ENCODE measurements at regions not wholly inside any gene's neighbourhood (a gene's known extent, or its start where the extent isn't known, plus 50 kb on each side); places are given as distances from the start of the nearest gene placed in this dataset.

GRCh38 chr9:1530696-1531095 lies 480.5 kb downstream of the DMRT2 start:
- WGBS (ENCODE audit: insufficient coverage): no CpG with 5 or more reads among the region's 3 CpGs
- Mint-ChIP-seq H3K27me3 (no peaks in the 10 kb centered on the region), H3K27ac (no peak overlapping the region), H3K36me3 (no peaks in the 10 kb centered on the region), H3K9me3 (peaks cover 0 to 4% (median 0%) of the 10 kb centered on the region in 3 donors), H3K4me1 (no peaks in the 10 kb centered on the region), H3K4me3 (no peak overlapping the region)
- ATAC-seq (replicated peaks in 1 of 4) (no peak), DNase-seq (no peak)
- POLR2A ChIA-PET: no interaction called here
- H3K4me3 ChIP-seq (ENCODE audit: control insufficient read depth in 1 of 2, extremely low read depth in 1 of 2, low read length in 1 of 2): no peak overlapping the region
- H3K4me1 ChIP-seq (ENCODE audit: control insufficient read depth in 1 of 2, extremely low read depth in 1 of 2, insufficient read depth in 2 of 2, low read length in 2 of 2): no peaks in the 10 kb centered on the region
- CTCF ChIA-PET: no interaction called here
- no peaks in the 10 kb centered on the region for H3K27me3 ChIP-seq (replicated peaks in 1 of 2; ENCODE audit: control insufficient read depth in 2 of 2, extremely low read depth in 1 of 2, insufficient read depth in 2 of 2, low read length in 1 of 2)
- no peaks in the 10 kb centered on the region for H3K9me3 ChIP-seq
- H3K27ac ChIP-seq (ENCODE audit: low read length): no peak overlapping the region
- H3K36me3 ChIP-seq (ENCODE audit: control insufficient read depth in 2 of 2, extremely low read depth in 1 of 2, insufficient read depth in 1 of 2, low read length in 1 of 2): no peaks in the 10 kb centered on the region

DNA sequence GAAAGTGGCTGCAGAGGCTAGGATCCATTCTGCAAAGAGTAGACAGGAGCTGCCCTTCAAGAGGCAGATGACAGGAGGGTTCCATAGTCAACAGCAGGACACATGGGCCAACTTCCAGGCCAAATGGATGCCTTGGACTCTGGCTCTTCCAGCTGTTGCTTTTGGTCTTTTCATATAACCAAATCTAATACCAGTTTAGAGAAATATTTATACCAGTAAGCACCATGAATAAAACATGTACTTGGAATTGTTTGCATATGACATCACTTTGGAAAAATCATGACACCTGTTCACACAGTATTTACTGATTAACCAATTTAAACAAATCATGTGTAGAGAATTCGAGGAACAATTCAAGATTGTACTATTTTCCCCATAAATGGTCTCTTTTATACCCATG lies 481.3 kb downstream of the DMRT2 start:
- H3K9me3 ChIP-seq: no peaks in the 10 kb centered on the region
- no peak for ATAC-seq (replicated peaks in 1 of 4)
- ChIA-PET CTCF (no interaction called here), POLR2A (no interaction called here)
- no peaks in the 10 kb centered on the region for H3K27me3 ChIP-seq (replicated peaks in 1 of 2; ENCODE audit: control insufficient read depth in 2 of 2, extremely low read depth in 1 of 2, insufficient read depth in 2 of 2, low read length in 1 of 2)
- Mint-ChIP-seq H3K4me3 (no peak overlapping the region), H3K36me3 (no peaks in the 10 kb centered on the region), H3K27ac (no peak overlapping the region), H3K27me3 (no peaks in the 10 kb centered on the region), H3K4me1 (no peaks in the 10 kb centered on the region), H3K9me3 (peaks cover 0 to 4% (median 0%) of the 10 kb centered on the region in 3 donors)
- WGBS (ENCODE audit: insufficient coverage): no CpG with 5 or more reads among the region's 1 CpG
- H3K4me3 ChIP-seq (ENCODE audit: control insufficient read depth in 1 of 2, extremely low read depth in 1 of 2, low read length in 1 of 2): no peak overlapping the region
- H3K36me3 ChIP-seq (ENCODE audit: control insufficient read depth in 2 of 2, extremely low read depth in 1 of 2, insufficient read depth in 1 of 2, low read length in 1 of 2): no peaks in the 10 kb centered on the region
- H3K4me1 ChIP-seq (ENCODE audit: control insufficient read depth in 1 of 2, extremely low read depth in 1 of 2, insufficient read depth in 2 of 2, low read length in 2 of 2): no peaks in the 10 kb centered on the region
- DNase-seq: no peak
- no peak overlapping the region for H3K27ac ChIP-seq (ENCODE audit: low read length)

GRCh38 chr9:1532171-1532570 lies 482.0 kb downstream of the DMRT2 start:
- H3K27ac Mint-ChIP-seq: no peak overlapping the region
- no peak for ATAC-seq (replicated peaks in 1 of 4)
- CTCF ChIA-PET: no interaction called here
- 78% methylated on average over 1 of the region's 4 CpGs for WGBS (ENCODE audit: insufficient coverage)
- POLR2A ChIA-PET: no interaction called here
- H3K36me3 ChIP-seq (ENCODE audit: control insufficient read depth in 2 of 2, extremely low read depth in 1 of 2, insufficient read depth in 1 of 2, low read length in 1 of 2): no peaks in the 10 kb centered on the region
- H3K9me3 ChIP-seq: no peaks in the 10 kb centered on the region
- no peaks in the 10 kb centered on the region for H3K27me3 Mint-ChIP-seq
- DNase-seq: no peak
- no peaks in the 10 kb centered on the region for H3K36me3 Mint-ChIP-seq
- H3K4me3 Mint-ChIP-seq: no peak overlapping the region
- no peak overlapping the region for H3K4me3 ChIP-seq (ENCODE audit: control insufficient read depth in 1 of 2, extremely low read depth in 1 of 2, low read length in 1 of 2)
- H3K9me3 Mint-ChIP-seq: peaks cover 0 to 4% (median 0%) of the 10 kb centered on the region in 3 donors
- H3K27ac ChIP-seq (ENCODE audit: low read length): no peak overlapping the region
- no peaks in the 10 kb centered on the region for H3K27me3 ChIP-seq (replicated peaks in 1 of 2; ENCODE audit: control insufficient read depth in 2 of 2, extremely low read depth in 1 of 2, insufficient read depth in 2 of 2, low read length in 1 of 2)
- H3K4me1 Mint-ChIP-seq: no peaks in the 10 kb centered on the region
- no peaks in the 10 kb centered on the region for H3K4me1 ChIP-seq (ENCODE audit: control insufficient read depth in 1 of 2, extremely low read depth in 1 of 2, insufficient read depth in 2 of 2, low read length in 2 of 2)

DNA sequence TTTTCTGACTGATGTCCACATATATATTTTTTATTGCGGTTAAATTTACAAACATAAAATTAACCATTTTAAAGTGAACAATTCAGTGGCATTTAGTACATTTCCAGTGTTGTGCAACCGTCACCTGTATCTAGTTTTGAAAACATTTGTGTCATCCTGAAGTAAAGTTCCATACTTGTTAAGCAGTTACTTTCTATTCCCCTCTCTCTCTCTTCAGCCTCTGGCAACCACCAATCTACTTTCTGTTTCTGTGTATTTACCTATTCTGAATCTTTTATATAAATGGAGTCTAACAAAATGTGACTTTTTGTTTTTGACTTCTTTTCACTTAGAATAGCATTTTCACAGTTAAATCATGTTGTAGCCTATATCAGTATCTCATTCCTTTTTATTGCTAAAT lies 480.1 kb upstream of the SMARCA2 start:
- ChIA-PET CTCF (no interaction called here), POLR2A (no interaction called here)
- Histone ChIP-seq H3K4me3 (ENCODE audit: control insufficient read depth in 1 of 2, extremely low read depth in 1 of 2, low read length in 1 of 2) (no peak overlapping the region), H3K27ac (ENCODE audit: low read length) (no peak overlapping the region), H3K36me3 (ENCODE audit: control insufficient read depth in 2 of 2, extremely low read depth in 1 of 2, insufficient read depth in 1 of 2, low read length in 1 of 2) (no peaks in the 10 kb centered on the region), H3K4me1 (ENCODE audit: control insufficient read depth in 1 of 2, extremely low read depth in 1 of 2, insufficient read depth in 2 of 2, low read length in 2 of 2) (no peaks in the 10 kb centered on the region), H3K9me3 (no peaks in the 10 kb centered on the region), H3K27me3 (replicated peaks in 1 of 2; ENCODE audit: control insufficient read depth in 2 of 2, extremely low read depth in 1 of 2, insufficient read depth in 2 of 2, low read length in 1 of 2) (no peaks in the 10 kb centered on the region)
- no peak for ATAC-seq (replicated peaks in 1 of 4)
- Mint-ChIP-seq H3K27ac (no peak overlapping the region), H3K4me3 (no peak overlapping the region), H3K36me3 (no peaks in the 10 kb centered on the region), H3K9me3 (peaks cover 0 to 4% (median 0%) of the 10 kb centered on the region in 3 donors), H3K27me3 (no peaks in the 10 kb centered on the region), H3K4me1 (no peaks in the 10 kb centered on the region)
- no peak for DNase-seq
- no CpG with 5 or more reads among the region's 2 CpGs for WGBS (ENCODE audit: insufficient coverage)

DNA sequence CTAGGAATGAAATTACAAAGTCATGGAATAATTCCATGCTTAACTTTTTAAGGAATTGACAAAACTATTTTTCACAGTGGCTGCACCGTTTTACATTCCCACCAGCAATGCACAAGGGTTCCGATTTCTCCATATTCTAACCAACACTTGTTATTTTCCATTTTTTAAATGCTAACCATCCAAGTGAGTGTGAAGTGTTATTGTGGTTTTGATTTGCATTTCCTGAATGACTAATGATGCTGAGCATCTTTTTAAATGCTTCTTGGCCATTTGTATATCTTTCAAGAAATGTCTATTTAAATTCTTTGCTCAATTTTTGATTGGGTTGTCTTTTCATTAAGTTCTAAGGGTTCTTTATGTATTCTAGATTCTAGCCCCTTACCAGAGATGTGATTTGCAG lies 479.5 kb upstream of the SMARCA2 start:
- ChIA-PET POLR2A (no interaction called here), CTCF (no interaction called here)
- no peak overlapping the region for H3K27ac Mint-ChIP-seq
- H3K4me1 ChIP-seq (ENCODE audit: control insufficient read depth in 1 of 2, extremely low read depth in 1 of 2, insufficient read depth in 2 of 2, low read length in 2 of 2): no peaks in the 10 kb centered on the region
- no peaks in the 10 kb centered on the region for H3K4me1 Mint-ChIP-seq
- H3K36me3 ChIP-seq (ENCODE audit: control insufficient read depth in 2 of 2, extremely low read depth in 1 of 2, insufficient read depth in 1 of 2, low read length in 1 of 2): no peaks in the 10 kb centered on the region
- no CpG with 5 or more reads among the region's 2 CpGs for WGBS (ENCODE audit: insufficient coverage)
- H3K4me3 Mint-ChIP-seq: no peak overlapping the region
- ATAC-seq (replicated peaks in 1 of 4) (no peak), DNase-seq (no peak)
- no peak overlapping the region for H3K27ac ChIP-seq (ENCODE audit: low read length)
- H3K9me3 ChIP-seq: no peaks in the 10 kb centered on the region
- H3K4me3 ChIP-seq (ENCODE audit: control insufficient read depth in 1 of 2, extremely low read depth in 1 of 2, low read length in 1 of 2): no peak overlapping the region
- no peaks in the 10 kb centered on the region for H3K27me3 Mint-ChIP-seq
- H3K27me3 ChIP-seq (replicated peaks in 1 of 2; ENCODE audit: control insufficient read depth in 2 of 2, extremely low read depth in 1 of 2, insufficient read depth in 2 of 2, low read length in 1 of 2): no peaks in the 10 kb centered on the region
- H3K9me3 Mint-ChIP-seq: peaks cover 0 to 2% (median 0%) of the 10 kb centered on the region in 3 donors
- no peaks in the 10 kb centered on the region for H3K36me3 Mint-ChIP-seq

DNA sequence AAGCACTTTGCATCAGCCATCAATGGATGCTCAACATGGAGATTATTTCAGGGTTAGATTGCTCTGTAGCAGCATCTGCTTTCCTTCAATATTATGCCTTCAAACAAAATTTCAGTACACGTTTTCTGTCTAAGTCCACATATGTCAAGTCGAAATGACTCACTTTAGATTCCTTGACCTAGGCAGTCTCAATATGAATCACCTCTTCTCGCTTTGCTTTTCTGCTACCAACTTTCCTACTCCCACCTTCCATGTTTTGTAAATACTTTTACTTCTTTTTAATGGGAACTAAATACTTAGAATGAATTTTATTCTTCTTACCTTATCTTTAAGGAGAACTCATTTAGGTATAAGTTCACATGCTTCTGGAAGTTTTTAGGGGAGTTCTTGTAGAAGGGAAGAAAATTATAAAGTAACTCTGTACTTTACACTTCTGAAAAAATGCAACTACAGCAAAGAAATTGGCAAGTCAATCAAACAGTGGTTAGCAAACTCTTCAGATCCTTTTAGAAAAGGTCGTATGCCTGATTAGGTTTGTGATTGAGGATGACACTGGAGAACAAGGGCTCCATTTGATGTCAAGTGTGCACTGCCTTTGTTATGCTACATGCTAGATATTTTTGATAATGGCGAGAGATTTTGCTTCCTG lies 478.5 kb upstream of the SMARCA2 start:
- ATAC-seq (replicated peaks in 1 of 4): no peak
- Mint-ChIP-seq H3K27me3 (no peaks in the 10 kb centered on the region), H3K4me1 (no peaks in the 10 kb centered on the region), H3K36me3 (no peaks in the 10 kb centered on the region), H3K27ac (no peak overlapping the region), H3K4me3 (no peak overlapping the region), H3K9me3 (no peaks in the 10 kb centered on the region)
- Histone ChIP-seq H3K27ac (ENCODE audit: low read length) (no peak overlapping the region), H3K9me3 (no peaks in the 10 kb centered on the region), H3K4me1 (ENCODE audit: control insufficient read depth in 1 of 2, extremely low read depth in 1 of 2, insufficient read depth in 2 of 2, low read length in 2 of 2) (no peaks in the 10 kb centered on the region), H3K36me3 (ENCODE audit: control insufficient read depth in 2 of 2, extremely low read depth in 1 of 2, insufficient read depth in 1 of 2, low read length in 1 of 2) (no peaks in the 10 kb centered on the region), H3K27me3 (replicated peaks in 1 of 2; ENCODE audit: control insufficient read depth in 2 of 2, extremely low read depth in 1 of 2, insufficient read depth in 2 of 2, low read length in 1 of 2) (no peaks in the 10 kb centered on the region), H3K4me3 (ENCODE audit: control insufficient read depth in 1 of 2, extremely low read depth in 1 of 2, low read length in 1 of 2) (no peak overlapping the region)
- 36% methylated on average over 4 of the region's 5 CpGs for WGBS (ENCODE audit: insufficient coverage)
- no peak for DNase-seq
- ChIA-PET POLR2A (interaction anchor here in 1 of 2 donors (0.5 kb wide), 1 partner anchor 13 kb away, joined by 3 read pairs; no protein-coding TSS in a partner anchor), CTCF (no interaction called here)

GRCh38 chr9:1538301-1538700 lies 476.8 kb upstream of the SMARCA2 start:
- Histone ChIP-seq H3K36me3 (ENCODE audit: control insufficient read depth in 2 of 2, extremely low read depth in 1 of 2, insufficient read depth in 1 of 2, low read length in 1 of 2) (no peaks in the 10 kb centered on the region), H3K27me3 (replicated peaks in 1 of 2; ENCODE audit: control insufficient read depth in 2 of 2, extremely low read depth in 1 of 2, insufficient read depth in 2 of 2, low read length in 1 of 2) (no peaks in the 10 kb centered on the region), H3K4me1 (ENCODE audit: control insufficient read depth in 1 of 2, extremely low read depth in 1 of 2, insufficient read depth in 2 of 2, low read length in 2 of 2) (no peaks in the 10 kb centered on the region), H3K4me3 (ENCODE audit: control insufficient read depth in 1 of 2, extremely low read depth in 1 of 2, low read length in 1 of 2) (no peak overlapping the region), H3K27ac (ENCODE audit: low read length) (no peak overlapping the region), H3K9me3 (no peaks in the 10 kb centered on the region)
- no peaks in the 10 kb centered on the region for H3K36me3 Mint-ChIP-seq
- H3K27ac Mint-ChIP-seq: no peak overlapping the region
- ChIA-PET POLR2A (no interaction called here), CTCF (no interaction called here)
- DNase-seq: no peak
- H3K4me1 Mint-ChIP-seq: no peaks in the 10 kb centered on the region
- H3K27me3 Mint-ChIP-seq: no peaks in the 10 kb centered on the region
- no CpG with 5 or more reads among the region's 4 CpGs for WGBS (ENCODE audit: insufficient coverage)
- H3K9me3 Mint-ChIP-seq: no peaks in the 10 kb centered on the region
- ATAC-seq (replicated peaks in 1 of 4): no peak
- no peak overlapping the region for H3K4me3 Mint-ChIP-seq

Measured in T-cell (primary cell).